IPS DF 19.7 (cell line): ENCODE measurements at regions not wholly inside any gene's neighbourhood (a gene's known extent, or its start where the extent isn't known, plus 50 kb on each side); places are given as distances from the start of the nearest gene placed in this dataset.

Source experiments
- DNase-seq: peaks from one replicate; pipeline ENCODE4 v3.0.0-alpha.2; 2013; ENCODE audit warnings: low read depth, low spot score

DNA sequence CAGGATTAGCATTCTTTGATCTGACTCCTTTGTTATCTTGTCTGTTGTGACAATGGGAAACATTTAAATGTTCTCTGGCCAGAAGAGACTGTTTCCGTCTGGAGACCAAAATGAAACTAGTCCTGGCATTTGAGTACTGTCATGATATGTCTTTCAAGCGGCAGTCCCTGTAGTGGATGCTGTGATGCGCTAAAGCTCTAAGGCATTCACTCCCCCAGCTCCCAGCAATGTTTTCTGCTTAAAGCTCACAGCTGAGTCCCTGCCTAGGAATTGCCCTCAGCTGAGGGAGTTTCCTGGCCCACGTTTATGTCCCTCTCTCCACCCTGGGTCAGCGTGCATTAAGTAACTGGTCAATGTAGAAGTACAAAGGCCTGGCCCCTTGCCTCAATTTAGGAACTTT, 109.4 kb downstream of the UCHL5 start:
- DNase-seq, result no peak

DNA sequence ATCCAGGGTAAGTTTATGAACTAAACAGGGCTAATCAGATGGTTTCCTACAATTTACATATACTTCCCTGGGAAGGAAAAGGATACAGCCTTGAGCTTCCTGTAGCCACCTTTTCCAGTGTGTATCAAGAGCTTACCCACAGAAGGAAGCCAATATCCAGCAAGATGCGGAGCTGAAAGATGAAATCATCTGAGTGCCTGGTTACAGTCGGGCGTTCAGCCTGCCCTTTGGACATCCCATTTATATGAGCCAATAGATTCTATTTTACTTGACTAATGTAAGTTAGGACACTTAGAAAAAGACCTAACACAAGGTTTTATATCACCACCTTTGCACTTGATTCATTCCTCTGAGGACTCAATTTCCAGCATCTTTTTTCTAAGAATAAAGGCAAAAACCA, 108.2 kb downstream of the UCHL5 start:
- no peak for DNase-seq

DNA sequence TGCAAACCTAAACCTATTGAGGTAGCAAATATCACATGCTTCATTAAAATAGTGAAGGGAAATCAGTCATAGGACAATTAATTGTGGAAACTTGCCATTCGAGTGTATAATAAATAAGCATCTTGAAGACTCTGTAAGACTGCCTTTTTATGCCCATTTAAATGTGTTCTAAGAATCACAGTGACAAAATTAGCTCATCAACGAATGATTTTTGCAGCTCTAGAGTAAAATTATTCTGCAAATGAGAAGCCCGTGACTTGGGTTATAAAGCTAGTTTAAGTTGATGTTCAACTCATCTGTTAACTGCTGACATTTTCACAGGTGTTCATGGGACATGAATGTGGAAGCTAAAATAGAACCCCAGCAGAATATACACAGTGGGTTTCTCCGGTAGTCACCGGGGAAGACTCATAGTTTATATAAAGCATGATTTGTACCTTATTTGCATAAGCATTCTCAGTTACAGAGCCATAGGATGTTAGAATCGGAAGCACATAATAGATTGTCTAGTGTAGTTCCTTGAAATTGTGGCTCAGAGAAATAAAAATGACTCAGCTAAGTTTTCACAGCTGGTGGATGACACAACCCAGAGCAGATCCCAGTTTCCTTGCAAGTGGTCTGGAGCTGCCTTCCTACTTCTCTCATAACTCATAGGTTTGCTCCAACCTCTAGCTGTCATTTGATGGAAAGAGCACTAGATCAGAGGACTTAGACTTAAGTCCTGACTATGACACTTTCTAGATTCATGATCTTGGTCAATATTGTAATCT, 107.3 kb downstream of the UCHL5 start:
- no peak for DNase-seq

DNA sequence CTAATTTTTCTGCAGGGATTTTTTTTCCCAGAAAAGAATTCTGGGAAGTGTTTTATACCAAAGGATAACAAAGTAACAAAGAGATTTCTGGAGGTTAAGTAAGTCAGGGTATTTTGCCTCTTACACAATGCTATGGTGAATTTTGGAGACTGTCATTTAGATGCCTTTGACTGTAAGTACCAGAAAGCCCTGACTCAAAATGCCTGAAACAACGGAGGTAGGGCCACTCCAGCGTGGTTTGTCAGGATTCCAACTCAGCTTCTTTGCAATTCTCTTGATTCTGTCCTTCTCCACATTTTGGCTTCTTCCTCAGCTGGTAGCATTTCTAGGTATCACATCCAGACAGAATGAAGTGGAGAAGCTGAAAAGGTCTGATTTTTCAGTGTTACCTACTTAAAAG, 106.5 kb downstream of the UCHL5 start:
- DNase-seq, result no peak

DNA sequence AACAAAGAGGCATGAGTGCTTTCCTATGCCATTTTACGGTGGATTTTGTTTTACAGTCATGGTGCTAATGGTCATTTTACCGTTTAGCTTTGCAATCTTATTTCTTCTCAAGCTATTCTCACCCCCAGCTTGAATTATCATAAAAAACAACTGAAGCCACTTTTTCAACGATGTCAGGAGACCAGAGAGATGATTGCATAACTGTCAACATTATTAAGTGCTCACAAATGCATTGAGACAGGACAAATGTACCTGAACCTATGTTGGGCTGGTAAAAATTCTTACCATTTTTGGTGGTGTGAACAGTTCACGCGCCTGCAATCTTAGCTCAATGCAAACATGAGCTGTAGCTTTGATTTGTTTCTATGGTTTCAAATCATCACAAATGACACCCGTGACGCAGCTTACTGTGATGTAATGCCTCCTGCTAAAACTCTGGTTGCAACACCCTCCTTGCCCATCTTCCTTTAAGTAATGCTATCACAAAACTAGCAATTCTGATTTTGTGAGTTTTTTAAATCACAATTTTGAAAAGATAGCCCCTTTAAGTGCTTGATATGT, 104.4 kb downstream of the UCHL5 start:
- no peak for DNase-seq

DNA sequence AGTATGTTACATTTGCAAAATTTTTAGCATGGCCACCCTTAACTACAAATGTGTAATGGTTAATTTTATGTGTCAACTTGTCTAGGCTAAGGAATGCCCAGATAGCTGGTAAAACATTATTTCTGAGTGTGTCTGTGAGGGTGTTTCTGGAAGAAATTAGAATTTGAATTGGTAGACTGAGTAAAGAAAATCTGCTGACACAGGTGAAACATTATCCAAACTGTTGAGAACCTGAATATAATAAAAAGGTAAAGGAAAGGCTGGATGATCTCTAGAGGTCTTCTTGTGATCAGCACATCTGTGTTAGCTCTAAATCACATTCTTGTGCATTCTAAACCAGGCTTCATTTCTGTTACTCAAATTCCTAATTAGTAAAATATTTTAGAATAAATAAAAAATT, 100.8 kb downstream of the UCHL5 start:
- no peak for DNase-seq

DNA sequence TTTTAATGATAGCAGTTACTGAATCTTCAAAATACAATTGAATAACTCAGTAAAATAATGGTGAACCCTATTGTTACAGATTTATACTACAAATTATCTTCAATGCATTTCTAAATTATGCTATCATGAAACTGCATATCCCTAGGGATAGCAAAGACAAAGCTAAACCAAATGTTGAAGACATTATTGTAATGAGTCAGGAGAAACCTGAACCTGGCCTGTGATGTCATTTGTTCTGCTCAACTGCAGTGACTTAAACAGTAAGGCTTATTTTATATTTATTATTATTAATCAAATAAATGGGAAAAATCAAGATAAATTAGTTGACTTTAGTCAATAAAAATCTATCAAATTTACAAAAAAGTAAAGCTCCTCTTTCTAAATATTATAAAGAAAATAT, 100.3 kb downstream of the UCHL5 start:
- DNase-seq, result no peak

DNA sequence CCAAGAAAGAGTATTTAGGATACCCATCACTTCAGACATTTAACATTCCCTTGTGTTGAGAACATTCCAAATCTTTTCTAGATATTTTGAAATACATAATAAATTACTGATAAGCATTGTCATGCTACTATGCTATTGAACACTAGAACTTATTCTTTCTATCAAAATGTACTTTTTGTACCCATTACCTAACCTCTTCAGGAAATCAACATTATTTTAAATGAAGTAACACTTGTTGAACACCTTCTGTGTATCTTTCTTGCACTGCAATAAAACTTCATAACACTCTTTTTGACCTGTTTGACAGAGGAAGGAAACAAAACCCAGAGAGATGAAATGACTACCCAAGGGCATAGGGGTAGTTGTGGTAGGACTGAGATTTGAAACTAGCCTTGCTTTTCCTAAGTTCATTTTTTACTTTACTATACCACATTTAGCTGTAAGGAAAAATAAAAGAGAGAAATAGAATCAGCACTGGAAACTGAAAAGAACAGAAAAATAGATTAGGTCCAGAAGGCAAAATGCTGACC, 99.4 kb downstream of the UCHL5 start:
- no peak for DNase-seq
